ENCODE measurements at regions not wholly inside any gene's neighbourhood (a gene's known extent, or its start where the extent isn't known, plus 50 kb on each side); places are given as distances from the start of the nearest gene placed in this dataset.

DNA sequence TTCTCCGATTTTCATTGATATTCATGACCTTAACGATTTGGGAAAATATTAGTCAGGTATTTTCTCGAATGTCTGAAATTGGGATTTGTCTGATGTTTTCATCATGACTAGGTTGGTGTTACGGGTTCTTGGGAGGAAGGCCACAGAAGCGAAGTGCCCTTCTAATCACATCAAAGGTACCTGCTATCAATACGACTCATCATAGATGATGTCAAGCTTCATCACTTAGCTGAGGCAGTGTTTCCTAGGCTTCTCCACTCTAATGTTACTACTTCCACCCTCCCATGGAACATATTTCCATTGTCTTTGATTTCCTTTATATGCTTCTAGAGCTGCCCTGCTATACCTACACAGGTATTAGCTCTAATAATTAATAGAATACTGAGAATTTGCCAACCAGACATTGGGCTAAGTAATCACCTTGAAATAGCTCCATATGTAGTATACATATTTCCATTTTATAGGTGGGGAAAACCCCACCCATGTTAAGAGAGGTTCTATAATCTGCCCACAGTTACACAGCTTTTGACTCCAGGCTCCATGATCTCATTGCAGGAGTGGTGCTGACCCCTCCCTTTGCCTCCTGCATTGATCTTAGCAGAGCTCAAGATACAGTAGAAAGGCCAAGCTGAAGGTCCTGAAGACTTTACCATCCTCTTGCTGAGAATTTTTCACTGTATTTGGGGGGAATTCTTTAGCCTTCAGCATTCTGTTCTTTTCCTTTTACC is 238.6 kb upstream of the ADAMTSL1 start:
- no peak for DNase-seq

- DNase-seq: no peak
Observed at GRCh38 chr9:18236336-18236735, 237.6 kb upstream of the ADAMTSL1 start.

DNA sequence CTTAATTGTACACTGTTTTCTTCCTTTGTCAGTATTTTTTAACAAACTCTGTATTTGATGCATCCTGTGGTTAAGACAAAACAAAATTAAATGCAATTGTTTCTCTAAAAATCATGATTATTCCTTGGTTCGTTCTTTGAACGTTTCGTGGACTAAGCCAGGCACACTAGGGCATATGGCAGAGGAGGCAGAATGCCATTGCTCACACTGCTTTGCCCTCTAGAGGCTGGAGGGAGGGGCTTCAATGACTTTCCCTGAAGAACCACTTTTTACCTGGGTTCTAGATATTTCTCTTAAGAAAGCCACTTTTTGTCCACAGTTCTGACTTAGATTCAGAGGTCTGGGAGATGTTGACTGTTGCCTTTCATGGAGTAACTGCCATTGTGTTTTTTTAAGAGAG is 236.2 kb upstream of the ADAMTSL1 start:
- DNase-seq: no peak

GRCh38 chr9:18238254-18238653 is 235.7 kb upstream of the ADAMTSL1 start:
- DNase-seq: no peak

DNA sequence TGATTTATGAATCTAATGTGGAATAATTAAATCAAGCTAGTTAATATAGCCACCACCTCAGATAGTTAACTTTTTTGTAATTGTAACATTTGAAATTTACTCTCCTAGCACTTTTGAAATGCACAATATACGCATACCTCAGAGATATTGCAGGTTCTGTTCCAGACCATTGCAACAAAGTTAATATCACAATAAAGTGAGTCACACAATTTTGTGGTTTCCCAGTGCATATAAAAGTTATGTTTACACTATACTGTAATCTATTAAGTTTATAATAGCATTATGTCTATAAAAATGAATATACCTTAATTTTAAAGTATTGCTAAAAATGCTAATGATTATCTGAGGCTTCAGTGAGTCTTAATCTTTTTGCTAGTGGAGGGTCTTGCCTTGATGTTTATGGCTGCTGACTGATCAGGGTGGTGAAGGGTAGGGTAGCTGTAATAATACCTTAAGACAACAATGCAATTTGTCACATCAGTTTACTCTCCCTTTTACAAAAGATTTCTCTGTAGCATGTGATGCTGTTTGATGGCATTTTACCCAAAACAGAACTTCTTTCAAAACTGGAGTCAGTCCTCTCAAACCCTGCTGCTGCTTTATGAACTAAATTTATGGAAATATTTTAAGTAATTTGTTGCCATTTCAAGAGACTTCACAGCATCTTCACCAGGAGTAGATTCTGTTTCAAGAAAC is 235.1 kb upstream of the ADAMTSL1 start:
- no peak for DNase-seq

DNA sequence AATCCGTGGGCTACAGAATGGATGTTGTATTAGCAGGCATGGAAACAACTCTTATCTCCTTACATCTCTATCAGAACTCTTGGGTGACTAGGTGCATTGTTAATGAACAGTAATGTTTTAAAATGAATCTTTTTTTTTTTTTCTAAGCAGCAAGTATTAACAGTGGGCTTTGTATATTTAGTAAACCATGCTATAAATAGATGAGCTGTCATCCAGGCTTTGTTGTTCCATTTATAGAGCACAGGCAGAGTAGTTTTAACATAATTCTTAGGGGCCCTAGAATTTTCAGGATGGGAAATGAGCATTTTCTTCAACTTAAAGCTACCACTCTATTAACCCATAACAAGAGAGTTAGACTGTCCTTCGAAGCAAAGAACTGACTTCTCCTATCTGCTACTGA is 233.7 kb upstream of the ADAMTSL1 start:
- no peak for DNase-seq

- DNase-seq: no peak
Observed at GRCh38 chr9:18245911-18246310, 228.0 kb upstream of the ADAMTSL1 start.

- no peak for DNase-seq
Observed at GRCh38 chr9:18250053-18250452, 223.9 kb upstream of the ADAMTSL1 start.

- no peak for DNase-seq
Observed at GRCh38 chr9:18253950-18254349, 220.0 kb upstream of the ADAMTSL1 start.

DNA sequence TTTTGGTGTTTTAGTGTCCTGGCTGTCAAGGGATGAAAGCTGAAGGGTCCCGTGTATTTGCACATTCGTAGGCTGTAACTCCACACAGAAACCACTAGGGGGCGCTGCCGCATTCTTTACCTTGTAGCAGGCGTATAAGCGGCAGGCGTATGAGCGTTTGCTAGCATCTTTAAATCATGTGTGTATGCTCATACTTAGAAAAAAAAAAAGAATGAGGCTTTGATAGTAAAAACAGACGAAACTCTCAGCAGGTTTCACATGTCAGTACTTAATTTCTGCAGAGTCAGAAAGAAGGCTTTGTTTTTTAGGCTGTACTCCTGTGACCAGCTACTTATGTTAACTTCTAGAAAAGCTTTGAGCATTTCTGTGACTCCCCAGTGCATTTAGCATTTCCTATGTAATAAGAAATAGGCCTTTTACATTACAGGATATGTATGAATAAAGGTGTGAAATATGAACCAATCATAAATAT is 218.8 kb upstream of the ADAMTSL1 start:
- peak; percentile 12 to 57 (median 38) for DNase-seq

GRCh38 chr9:18255747-18256146 is 218.2 kb upstream of the ADAMTSL1 start:
- DNase-seq: no peak

- no peak for DNase-seq
Observed at GRCh38 chr9:18256568-18256967, 217.4 kb upstream of the ADAMTSL1 start.

DNA sequence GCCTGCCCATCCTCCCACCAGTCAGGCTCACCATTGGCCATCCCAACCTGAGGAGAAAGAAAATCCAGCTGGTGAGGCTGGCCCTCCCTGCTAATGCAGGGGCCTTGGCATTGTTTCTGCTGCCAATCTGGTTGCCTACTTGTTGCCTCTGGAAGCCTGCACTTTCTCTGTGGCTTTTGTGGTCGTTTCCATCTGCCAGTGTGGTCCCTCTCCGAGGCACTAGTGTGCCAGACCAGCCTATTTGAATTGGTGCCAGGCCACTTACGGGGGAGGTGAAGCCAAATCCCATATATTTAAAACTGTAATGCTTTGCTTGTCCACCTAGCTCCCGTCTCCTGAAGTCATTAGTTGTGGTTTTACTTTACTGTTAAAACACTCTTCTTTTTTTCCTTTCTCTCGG is 213.4 kb upstream of the ADAMTSL1 start:
- DNase-seq: no peak

DNA sequence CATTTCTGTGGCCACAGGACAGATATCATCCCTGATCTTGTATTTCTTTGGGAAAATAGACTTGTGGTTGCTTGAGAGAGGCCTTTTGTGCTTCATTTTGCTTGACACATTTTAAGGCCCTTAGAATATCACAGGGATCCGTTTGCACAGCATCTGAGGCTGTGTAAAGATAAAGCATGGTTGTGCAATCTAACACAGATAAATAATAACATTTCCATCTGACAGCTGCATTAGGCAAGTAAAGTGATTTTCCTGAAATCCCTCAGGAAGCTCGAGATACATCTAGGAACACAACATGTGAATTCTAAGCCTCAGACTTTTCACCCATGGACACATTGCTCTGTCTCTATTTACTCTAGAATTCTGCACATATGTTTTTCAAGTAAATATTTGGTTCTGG is 212.8 kb upstream of the ADAMTSL1 start:
- no peak for DNase-seq

GRCh38 chr9:18263377-18263776 is 210.6 kb upstream of the ADAMTSL1 start:
- no peak for DNase-seq

DNA sequence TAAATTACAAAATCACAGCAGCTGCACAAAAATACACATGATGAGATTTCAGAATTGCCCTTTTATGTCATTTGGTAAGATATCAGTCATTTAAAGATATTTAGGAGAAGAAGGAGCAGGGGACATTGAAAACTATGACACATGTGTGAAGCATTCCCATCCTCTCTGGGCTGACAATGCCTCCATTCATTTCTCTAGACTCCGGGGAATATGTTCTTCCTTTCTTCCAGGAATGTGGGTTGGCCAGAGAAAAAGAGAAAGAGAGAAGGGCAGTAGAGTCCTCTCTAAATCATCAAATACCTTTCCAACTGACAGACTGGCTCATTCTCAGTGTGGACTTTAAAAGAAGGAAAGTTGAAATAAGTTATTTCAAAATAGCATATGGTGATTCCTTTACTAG is 205.6 kb upstream of the ADAMTSL1 start:
- DNase-seq: no peak

GRCh38 chr9:18269561-18269960 is 204.4 kb upstream of the ADAMTSL1 start:
- no peak for DNase-seq

DNA sequence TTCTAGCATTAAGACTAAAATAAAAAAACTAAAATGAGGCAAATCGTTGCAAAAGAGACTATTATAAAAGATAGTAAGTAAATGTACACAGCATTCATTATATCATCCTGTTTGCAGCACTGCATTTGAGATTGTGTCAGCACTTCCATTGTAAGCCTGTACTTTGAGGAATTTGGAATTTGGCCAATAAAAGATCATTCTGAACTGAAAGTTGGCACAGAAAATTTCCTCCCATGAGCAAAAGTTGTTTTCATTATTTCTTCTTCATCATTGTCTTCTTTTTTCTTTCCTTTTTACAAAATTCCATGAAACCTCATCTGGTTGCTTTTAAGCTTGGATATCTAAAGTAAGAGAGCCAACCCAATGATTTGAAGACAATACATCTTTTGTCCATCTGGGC is 199.3 kb upstream of the ADAMTSL1 start:
- DNase-seq: no peak

- no peak for DNase-seq
Observed at GRCh38 chr9:18275313-18275990, 198.5 kb upstream of the ADAMTSL1 start.

DNA sequence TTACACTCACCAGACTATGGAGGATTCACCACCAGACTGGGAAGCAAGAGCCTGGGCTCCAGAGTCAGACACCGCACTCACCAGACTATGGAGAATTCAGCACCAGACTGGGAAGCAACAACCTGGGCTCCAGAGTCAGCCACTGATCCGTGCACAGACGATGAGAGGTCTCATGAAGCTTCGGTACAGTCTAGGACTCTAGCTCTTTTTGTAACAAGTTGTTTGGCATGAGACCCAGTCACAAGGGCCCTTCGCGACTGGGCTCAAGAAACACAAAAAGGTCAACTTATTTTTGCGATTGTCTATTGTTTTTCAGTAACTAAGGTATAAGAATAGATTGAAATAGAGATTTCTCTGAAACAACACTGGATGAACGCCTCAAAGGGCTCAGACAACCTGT is 192.7 kb upstream of the ADAMTSL1 start:
- DNase-seq: no peak

DNA sequence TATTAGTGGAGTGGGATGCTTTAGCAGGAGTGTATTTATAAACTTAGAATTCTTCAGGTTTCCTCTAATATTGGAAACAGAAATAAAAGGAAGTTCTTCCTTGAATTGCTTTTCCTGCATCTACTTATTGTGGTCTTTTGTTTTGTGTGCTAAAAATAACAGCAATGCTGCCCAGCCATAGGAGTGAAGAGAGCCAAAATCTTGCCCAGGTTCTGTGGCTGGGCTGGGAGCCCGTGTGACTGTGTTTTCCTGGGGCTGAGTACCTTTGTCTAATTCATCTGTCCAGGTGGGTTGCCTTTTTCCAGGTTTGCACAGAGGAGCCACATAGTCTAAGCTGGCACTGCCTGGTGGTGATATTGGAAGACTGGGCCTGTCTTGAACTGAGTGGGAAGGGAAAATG is 179.7 kb upstream of the ADAMTSL1 start:
- DNase-seq: no peak

- DNase-seq: no peak
Observed at GRCh38 chr9:18296702-18297055, 177.3 kb upstream of the ADAMTSL1 start.

DNA sequence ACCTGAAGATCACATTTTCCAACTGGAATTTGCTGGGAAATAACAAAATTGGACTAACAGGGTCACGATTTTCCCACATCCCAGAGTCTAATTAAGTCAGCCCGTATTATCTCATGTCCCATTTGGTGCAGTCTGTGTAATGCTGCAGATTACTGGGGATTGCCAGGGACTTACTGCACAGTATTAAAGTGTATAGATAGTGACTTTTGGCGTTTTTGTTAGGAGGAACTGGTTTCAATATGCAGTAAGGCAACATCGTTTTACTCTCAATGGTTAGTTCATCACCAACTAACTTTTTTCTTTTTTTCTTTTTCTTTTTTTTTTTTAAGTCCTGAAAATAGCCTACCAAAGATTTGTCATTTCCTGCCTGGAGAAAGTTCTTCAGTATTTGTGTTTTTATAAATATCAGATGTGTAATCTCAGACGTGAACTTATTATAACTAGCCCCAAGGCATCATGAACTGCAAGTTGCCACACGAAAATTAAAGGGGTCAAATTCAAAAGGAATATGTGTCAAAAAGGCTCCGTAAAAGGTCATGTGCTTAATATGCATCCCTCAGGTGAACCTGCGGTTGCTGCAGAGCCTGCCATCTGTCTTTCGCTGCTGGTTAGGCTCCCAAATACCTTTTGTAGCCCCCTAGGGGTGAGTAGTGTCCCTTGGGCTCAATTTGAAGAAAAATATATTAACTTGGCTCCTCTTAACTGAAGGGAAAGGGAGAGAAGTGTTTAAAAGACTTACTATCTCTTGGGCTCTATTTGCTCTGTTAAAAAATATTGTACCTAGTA is 176.7 kb upstream of the ADAMTSL1 start:
- no peak for DNase-seq

Data from activated CD4-positive, CD25-positive, alpha-beta regulatory T cell (primary cell).